WTC11 (cell line): ENCODE measurements at regions not wholly inside any gene's neighbourhood (a gene's known extent, or its start where the extent isn't known, plus 50 kb on each side); places are given as distances from the start of the nearest gene placed in this dataset.

Experiments
- ATAC-seq: fragments of 200-7000 bp; cut with Tn5 transposase; 2 replicates; pipeline ENCODE4 v1.10.0; 2021; ENCODE audit warnings: mild to moderate bottlenecking, moderate library complexity
- CTCF ChIA-PET: fragments of 300-600 bp; sonication (Branson Sonifier 250); formaldehyde crosslinking; loops from one replicate; lab custom pipeline; 2021; ENCODE audit warnings: antibody characterized with exemption; lab: Charles Lee
- POLR2A ChIA-PET: fragments of 350-600 bp; sonication (Branson Sonifier 250); formaldehyde crosslinking; loops from one replicate; lab custom pipeline; 2021; ENCODE audit warnings: antibody characterized with exemption; lab: Charles Lee
- DNase-seq: peaks from one replicate; pipeline ENCODE4 v3.0.0; 2021; ENCODE audit warnings: low spot score
- H3K27ac Mint-ChIP-seq: 2 replicates; pipeline ENCODE4 v1.8.0; 2021; ENCODE audit warnings: mixed read lengths
- H3K27me3 Mint-ChIP-seq: 2 replicates; pipeline ENCODE4 v1.8.0; 2021; ENCODE audit warnings: low read depth, mild to moderate bottlenecking, moderate library complexity, mixed read lengths
- H3K36me3 Mint-ChIP-seq: 2 replicates; pipeline ENCODE4 v1.8.0; 2021; ENCODE audit warnings: mixed read lengths
- H3K4me1 Mint-ChIP-seq: 2 replicates; pipeline ENCODE4 v1.8.0; 2022; ENCODE audit warnings: mixed read lengths
- H3K4me3 Mint-ChIP-seq: 2 replicates; pipeline ENCODE4 v1.8.0; 2021; ENCODE audit warnings: mild to moderate bottlenecking, moderate library complexity, mixed read lengths
- H3K9me3 Mint-ChIP-seq: 2 replicates; pipeline ENCODE4 v1.8.0; 2021; ENCODE audit warnings: mixed read lengths
- AFF4 ChIP-seq: sonication (generic); formaldehyde crosslinking; IDR thresholded peaks from 2 replicates; pipeline ENCODE4 v1.8.1; 2023; ENCODE audit warnings: mild to moderate bottlenecking, missing genetic modification reagents, borderline replicate concordance
- ESRRA ChIP-seq: sonication (generic); formaldehyde crosslinking; IDR thresholded peaks from 2 replicates; pipeline ENCODE4 v1.8.1; 2022; ENCODE audit warnings: mild to moderate bottlenecking, missing genetic modification reagents, borderline replicate concordance
- GABPB1 ChIP-seq: sonication (generic); formaldehyde crosslinking; IDR thresholded peaks from 2 replicates; pipeline ENCODE4 v1.8.1; 2023; ENCODE audit warnings: mild to moderate bottlenecking, missing genetic modification reagents
- MXD4 ChIP-seq: fragments of 250-450 bp; sonication (Bioruptor Pico); IDR thresholded peaks from 2 replicates; pipeline ENCODE4 v1.8.0; 2021; ENCODE audit warnings: mild to moderate bottlenecking, moderate library complexity, borderline replicate concordance
- NFE2L1 ChIP-seq: sonication (generic); formaldehyde crosslinking; IDR thresholded peaks from 2 replicates; pipeline ENCODE4 v1.8.1; 2023; ENCODE audit warnings: missing genetic modification reagents
- RELA ChIP-seq: sonication (generic); formaldehyde crosslinking; IDR thresholded peaks from 2 replicates; pipeline ENCODE4 v1.8.1; 2022; ENCODE audit warnings: missing genetic modification reagents, mild to moderate bottlenecking, borderline replicate concordance
- SP1 ChIP-seq: sonication (generic); formaldehyde crosslinking; conservative IDR thresholded peaks from 2 replicates; pipeline ENCODE4 v1.8.1; 2022; ENCODE audit warnings: missing genetic modification reagents
- STAT6 ChIP-seq: sonication (generic); formaldehyde crosslinking; conservative IDR thresholded peaks from 2 replicates; pipeline ENCODE4 v1.8.1; 2023; ENCODE audit warnings: mild to moderate bottlenecking, low read depth, missing genetic modification reagents, moderate library complexity
- TP53 ChIP-seq: sonication (generic); formaldehyde crosslinking; IDR thresholded peaks from 2 replicates; pipeline ENCODE4 v1.8.1; 2023; ENCODE audit warnings: mild to moderate bottlenecking, missing genetic modification reagents
- ZNF232 ChIP-seq: sonication (generic); formaldehyde crosslinking; IDR thresholded peaks from 2 replicates; pipeline ENCODE4 v1.8.0; 2022; ENCODE audit warnings: mild to moderate bottlenecking, missing genetic modification reagents
- ZNF263 ChIP-seq: sonication (generic); formaldehyde crosslinking; IDR thresholded peaks from 2 replicates; pipeline ENCODE4 v1.8.1; 2022; ENCODE audit warnings: low read depth, mild to moderate bottlenecking, moderate library complexity, missing genetic modification reagents
- ZNF423 ChIP-seq: fragments of 250-450 bp; sonication (Bioruptor Pico); IDR thresholded peaks from 2 replicates; pipeline ENCODE4 v2.1.2; 2022; ENCODE audit warnings: mild to moderate bottlenecking, moderate library complexity
- TF ChIP-seq, protein P1 (sequence below): sonication (generic); formaldehyde crosslinking; IDR thresholded peaks from 2 replicates; pipeline ENCODE4 v1.8.1; 2022; ENCODE audit warnings: missing genetic modification reagents, borderline replicate concordance
- TF ChIP-seq, protein P2 (sequence below): sonication (generic); formaldehyde crosslinking; IDR thresholded peaks from 2 replicates; pipeline ENCODE4 v1.8.0; 2023; ENCODE audit warnings: missing genetic modification reagents
- TF ChIP-seq, protein P3 (sequence below): sonication (generic); formaldehyde crosslinking; IDR thresholded peaks from 2 replicates; pipeline ENCODE4 v1.8.1; 2022; ENCODE audit warnings: mild to moderate bottlenecking, missing genetic modification reagents, moderate library complexity, borderline replicate concordance
- TF ChIP-seq, protein P4 (sequence below): sonication (generic); formaldehyde crosslinking; IDR thresholded peaks from 2 replicates; pipeline ENCODE4 v1.8.1; 2023; ENCODE audit warnings: mild to moderate bottlenecking, missing genetic modification reagents

GRCh38 chr2:71860381-71860926 lies 287.2 kb downstream of the CYP26B1 start:
- ATAC-seq (no peak), DNase-seq (no peak)
- POLR2A ChIA-PET = no interaction called here
- H3K9me3 Mint-ChIP-seq = peaks cover 11% of the 10 kb centered on the region
- H3K27ac Mint-ChIP-seq = no peak overlapping the region
- H3K27me3 Mint-ChIP-seq = no peaks in the 10 kb centered on the region; the same call in 1 of the 2 replicates
- H3K4me1 Mint-ChIP-seq = peaks cover 2% of the 10 kb centered on the region; the same call in 1 of the 2 replicates
- no peak overlapping the region for H3K4me3 Mint-ChIP-seq
- CTCF ChIA-PET = interaction anchor here (0.6 kb wide), 1 partner anchor 15 kb away, joined by 3 read pairs; no protein-coding TSS in a partner anchor
- no peaks in the 10 kb centered on the region for H3K36me3 Mint-ChIP-seq
- TF ChIP-seq ZNF263 (CRISPR knock-in tag) (no peak), ZNF423 (CRISPR knock-in tag) (no peak), AFF4 (CRISPR knock-in tag) (no peak), RELA (CRISPR knock-in tag) (no peak), GABPB1 (CRISPR knock-in tag) (no peak), NFE2L1 (no peak), STAT6 (CRISPR knock-in tag) (no peak), ESRRA (CRISPR knock-in tag) (no peak), ZNF232 (CRISPR knock-in tag) (no peak), TP53 (no peak), SP1 (CRISPR knock-in tag) (no peak), MXD4 (no peak)
- TF ChIP-seq, protein P1, sequence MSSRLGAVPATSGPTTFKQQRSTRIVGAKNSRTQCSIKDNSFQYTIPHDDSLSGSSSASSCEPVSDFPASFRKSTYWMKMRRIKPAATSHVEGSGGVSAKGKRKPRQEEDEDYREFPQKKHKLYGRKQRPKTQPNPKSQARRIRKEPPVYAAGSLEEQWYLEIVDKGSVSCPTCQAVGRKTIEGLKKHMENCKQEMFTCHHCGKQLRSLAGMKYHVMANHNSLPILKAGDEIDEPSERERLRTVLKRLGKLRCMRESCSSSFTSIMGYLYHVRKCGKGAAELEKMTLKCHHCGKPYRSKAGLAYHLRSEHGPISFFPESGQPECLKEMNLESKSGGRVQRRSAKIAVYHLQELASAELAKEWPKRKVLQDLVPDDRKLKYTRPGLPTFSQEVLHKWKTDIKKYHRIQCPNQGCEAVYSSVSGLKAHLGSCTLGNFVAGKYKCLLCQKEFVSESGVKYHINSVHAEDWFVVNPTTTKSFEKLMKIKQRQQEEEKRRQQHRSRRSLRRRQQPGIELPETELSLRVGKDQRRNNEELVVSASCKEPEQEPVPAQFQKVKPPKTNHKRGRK (CRISPR knock-in tag) = no peak
- TF ChIP-seq, protein P2, sequence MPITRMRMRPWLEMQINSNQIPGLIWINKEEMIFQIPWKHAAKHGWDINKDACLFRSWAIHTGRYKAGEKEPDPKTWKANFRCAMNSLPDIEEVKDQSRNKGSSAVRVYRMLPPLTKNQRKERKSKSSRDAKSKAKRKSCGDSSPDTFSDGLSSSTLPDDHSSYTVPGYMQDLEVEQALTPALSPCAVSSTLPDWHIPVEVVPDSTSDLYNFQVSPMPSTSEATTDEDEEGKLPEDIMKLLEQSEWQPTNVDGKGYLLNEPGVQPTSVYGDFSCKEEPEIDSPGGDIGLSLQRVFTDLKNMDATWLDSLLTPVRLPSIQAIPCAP (CRISPR knock-in tag) = no peak
- TF ChIP-seq, protein P3, sequence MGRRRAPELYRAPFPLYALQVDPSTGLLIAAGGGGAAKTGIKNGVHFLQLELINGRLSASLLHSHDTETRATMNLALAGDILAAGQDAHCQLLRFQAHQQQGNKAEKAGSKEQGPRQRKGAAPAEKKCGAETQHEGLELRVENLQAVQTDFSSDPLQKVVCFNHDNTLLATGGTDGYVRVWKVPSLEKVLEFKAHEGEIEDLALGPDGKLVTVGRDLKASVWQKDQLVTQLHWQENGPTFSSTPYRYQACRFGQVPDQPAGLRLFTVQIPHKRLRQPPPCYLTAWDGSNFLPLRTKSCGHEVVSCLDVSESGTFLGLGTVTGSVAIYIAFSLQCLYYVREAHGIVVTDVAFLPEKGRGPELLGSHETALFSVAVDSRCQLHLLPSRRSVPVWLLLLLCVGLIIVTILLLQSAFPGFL (CRISPR knock-in tag) = no peak
- TF ChIP-seq, protein P4, sequence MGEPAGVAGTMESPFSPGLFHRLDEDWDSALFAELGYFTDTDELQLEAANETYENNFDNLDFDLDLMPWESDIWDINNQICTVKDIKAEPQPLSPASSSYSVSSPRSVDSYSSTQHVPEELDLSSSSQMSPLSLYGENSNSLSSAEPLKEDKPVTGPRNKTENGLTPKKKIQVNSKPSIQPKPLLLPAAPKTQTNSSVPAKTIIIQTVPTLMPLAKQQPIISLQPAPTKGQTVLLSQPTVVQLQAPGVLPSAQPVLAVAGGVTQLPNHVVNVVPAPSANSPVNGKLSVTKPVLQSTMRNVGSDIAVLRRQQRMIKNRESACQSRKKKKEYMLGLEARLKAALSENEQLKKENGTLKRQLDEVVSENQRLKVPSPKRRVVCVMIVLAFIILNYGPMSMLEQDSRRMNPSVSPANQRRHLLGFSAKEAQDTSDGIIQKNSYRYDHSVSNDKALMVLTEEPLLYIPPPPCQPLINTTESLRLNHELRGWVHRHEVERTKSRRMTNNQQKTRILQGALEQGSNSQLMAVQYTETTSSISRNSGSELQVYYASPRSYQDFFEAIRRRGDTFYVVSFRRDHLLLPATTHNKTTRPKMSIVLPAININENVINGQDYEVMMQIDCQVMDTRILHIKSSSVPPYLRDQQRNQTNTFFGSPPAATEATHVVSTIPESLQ (CRISPR knock-in tag) = no peak
